ENCODE measurements at regions not wholly inside any gene's neighbourhood (a gene's known extent, or its start where the extent isn't known, plus 50 kb on each side); places are given as distances from the start of the nearest gene placed in this dataset.

DNA sequence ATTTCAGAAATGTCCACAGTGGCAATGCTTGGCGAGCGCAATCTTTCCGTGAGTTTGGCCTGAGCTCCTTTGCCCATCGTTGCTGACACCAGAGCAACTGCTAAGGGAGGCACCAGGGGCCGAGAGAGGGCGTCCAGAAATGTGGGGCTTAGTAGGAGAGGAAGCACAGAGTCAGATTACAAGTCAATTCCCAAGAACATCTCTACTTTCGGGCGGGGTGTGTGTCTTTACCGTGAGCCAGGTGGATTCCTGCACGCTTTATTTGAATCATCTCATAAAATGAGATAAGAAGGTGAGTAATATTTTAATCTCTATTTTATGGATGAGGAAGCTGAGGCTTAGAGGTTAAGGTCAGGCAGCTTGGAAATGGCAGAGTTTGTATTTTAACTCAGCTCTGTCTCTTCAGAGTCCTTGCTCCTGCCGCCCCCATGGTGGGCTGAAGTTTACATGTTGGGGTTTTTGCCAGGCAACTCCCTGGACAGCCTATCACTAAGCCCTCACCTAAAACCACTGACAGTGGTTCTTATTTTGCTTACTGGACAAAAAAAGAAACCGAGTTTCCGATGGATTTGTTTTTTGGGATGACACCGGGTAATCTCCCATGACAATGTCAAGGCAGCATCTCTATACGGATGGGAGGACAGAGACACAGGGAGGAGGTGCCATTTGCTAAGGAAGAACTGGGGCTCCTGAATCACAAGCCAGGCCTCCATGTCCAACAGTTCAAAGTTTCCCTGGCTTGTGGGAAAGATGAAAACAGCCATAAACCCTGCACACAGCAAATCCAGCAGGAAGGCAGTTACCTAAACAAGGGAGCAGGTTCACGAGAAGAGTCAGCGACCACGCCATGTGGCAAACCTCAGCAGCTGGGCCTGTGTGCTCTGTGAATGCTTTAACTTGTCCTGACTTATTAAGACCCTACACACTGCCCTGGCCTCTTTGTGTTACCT, 112.6 kb upstream of the SLC24A3 start:
- H3K9me3 ChIP-seq (ENCODE audit: control insufficient read depth, insufficient read depth, low read depth, low read length): no peaks in the 10 kb centered on the region
- H3K4me3 ChIP-seq (replicated peaks in 1 of 4; ENCODE audit: control extremely low read depth in 1 of 4, insufficient read depth in 1 of 4, low read depth in 3 of 4, low read length in 4 of 4): no peak overlapping the region
- no peak for DNase-seq (ENCODE audit: low read depth in 2 of 2)
- no peaks in the 10 kb centered on the region for H4K20me1 ChIP-seq (ENCODE audit: control insufficient read depth, extremely low read depth, insufficient read depth, low read length)
- no peak overlapping the region for H2AFZ ChIP-seq (ENCODE audit: low read length)
- TF ChIP-seq EZH2 (IDR thresholded peaks at IDR 0.05; ENCODE audit: low read length, missing control alignments): no peak
- TF ChIP-seq, protein P1, sequence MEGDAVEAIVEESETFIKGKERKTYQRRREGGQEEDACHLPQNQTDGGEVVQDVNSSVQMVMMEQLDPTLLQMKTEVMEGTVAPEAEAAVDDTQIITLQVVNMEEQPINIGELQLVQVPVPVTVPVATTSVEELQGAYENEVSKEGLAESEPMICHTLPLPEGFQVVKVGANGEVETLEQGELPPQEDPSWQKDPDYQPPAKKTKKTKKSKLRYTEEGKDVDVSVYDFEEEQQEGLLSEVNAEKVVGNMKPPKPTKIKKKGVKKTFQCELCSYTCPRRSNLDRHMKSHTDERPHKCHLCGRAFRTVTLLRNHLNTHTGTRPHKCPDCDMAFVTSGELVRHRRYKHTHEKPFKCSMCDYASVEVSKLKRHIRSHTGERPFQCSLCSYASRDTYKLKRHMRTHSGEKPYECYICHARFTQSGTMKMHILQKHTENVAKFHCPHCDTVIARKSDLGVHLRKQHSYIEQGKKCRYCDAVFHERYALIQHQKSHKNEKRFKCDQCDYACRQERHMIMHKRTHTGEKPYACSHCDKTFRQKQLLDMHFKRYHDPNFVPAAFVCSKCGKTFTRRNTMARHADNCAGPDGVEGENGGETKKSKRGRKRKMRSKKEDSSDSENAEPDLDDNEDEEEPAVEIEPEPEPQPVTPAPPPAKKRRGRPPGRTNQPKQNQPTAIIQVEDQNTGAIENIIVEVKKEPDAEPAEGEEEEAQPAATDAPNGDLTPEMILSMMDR (conservative IDR thresholded peaks at IDR 0.05 in 1 of 2, IDR thresholded peaks at IDR 0.05 in 1 of 2; ENCODE audit: low read depth in 1 of 2, low read length in 2 of 2): no peak
- no peaks in the 10 kb centered on the region for H3K27me3 ChIP-seq (ENCODE audit: control insufficient read depth, insufficient read depth, low read length)
- H3K4me1 ChIP-seq (ENCODE audit: control insufficient read depth, extremely low read depth, insufficient read depth, low read length): no peaks in the 10 kb centered on the region
- no peak overlapping the region for H3K9ac ChIP-seq (ENCODE audit: insufficient read depth, low read length)
- no peak overlapping the region for H3K4me2 ChIP-seq (ENCODE audit: extremely low read depth, insufficient read depth, low read length)
- H3K27ac ChIP-seq (ENCODE audit: insufficient read depth, low read length): no peak overlapping the region
- H3K36me3 ChIP-seq (ENCODE audit: control insufficient read depth, insufficient read depth, low read length): no peaks in the 10 kb centered on the region
- H3K79me2 ChIP-seq (ENCODE audit: control insufficient read depth, insufficient read depth, low read length): no peaks in the 10 kb centered on the region

DNA sequence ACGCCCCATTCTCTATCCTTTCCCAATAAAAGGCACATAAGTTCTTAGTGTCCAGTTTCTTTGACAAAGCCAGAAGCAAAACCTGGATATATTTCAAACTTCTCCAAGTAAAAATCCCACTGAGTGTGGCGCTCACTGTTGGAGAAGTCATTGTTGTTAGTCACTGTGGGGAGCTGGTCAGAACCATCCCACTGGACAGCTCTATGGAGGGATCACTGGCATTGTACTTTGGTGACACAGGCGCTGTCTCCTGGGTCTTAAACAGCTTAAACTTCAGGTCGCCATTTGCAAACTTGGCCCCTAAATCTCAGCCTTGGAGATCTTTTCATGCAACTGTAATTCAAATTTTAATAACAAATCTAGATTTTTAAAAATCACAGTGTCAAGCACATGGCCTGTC, 111.5 kb upstream of the SLC24A3 start:
- no peaks in the 10 kb centered on the region for H3K79me2 ChIP-seq (ENCODE audit: control insufficient read depth, insufficient read depth, low read length)
- no peaks in the 10 kb centered on the region for H3K9me3 ChIP-seq (ENCODE audit: control insufficient read depth, insufficient read depth, low read depth, low read length)
- no peaks in the 10 kb centered on the region for H3K27me3 ChIP-seq (ENCODE audit: control insufficient read depth, insufficient read depth, low read length)
- no peak overlapping the region for H3K4me2 ChIP-seq (ENCODE audit: extremely low read depth, insufficient read depth, low read length)
- H3K9ac ChIP-seq (ENCODE audit: insufficient read depth, low read length): no peak overlapping the region
- no peak overlapping the region for H3K27ac ChIP-seq (ENCODE audit: insufficient read depth, low read length)
- TF ChIP-seq EZH2 (IDR thresholded peaks at IDR 0.05; ENCODE audit: low read length, missing control alignments): no peak
- TF ChIP-seq, protein P1 (conservative IDR thresholded peaks at IDR 0.05 in 1 of 2, IDR thresholded peaks at IDR 0.05 in 1 of 2; ENCODE audit: low read depth in 1 of 2, low read length in 2 of 2): no peak
- no peaks in the 10 kb centered on the region for H3K4me1 ChIP-seq (ENCODE audit: control insufficient read depth, extremely low read depth, insufficient read depth, low read length)
- H3K36me3 ChIP-seq (ENCODE audit: control insufficient read depth, insufficient read depth, low read length): no peaks in the 10 kb centered on the region
- H2AFZ ChIP-seq (ENCODE audit: low read length): no peak overlapping the region
- H3K4me3 ChIP-seq (replicated peaks in 1 of 4; ENCODE audit: control extremely low read depth in 1 of 4, insufficient read depth in 1 of 4, low read depth in 3 of 4, low read length in 4 of 4): no peak overlapping the region
- H4K20me1 ChIP-seq (ENCODE audit: control insufficient read depth, extremely low read depth, insufficient read depth, low read length): no peaks in the 10 kb centered on the region
- DNase-seq (ENCODE audit: low read depth in 2 of 2): no peak

DNA sequence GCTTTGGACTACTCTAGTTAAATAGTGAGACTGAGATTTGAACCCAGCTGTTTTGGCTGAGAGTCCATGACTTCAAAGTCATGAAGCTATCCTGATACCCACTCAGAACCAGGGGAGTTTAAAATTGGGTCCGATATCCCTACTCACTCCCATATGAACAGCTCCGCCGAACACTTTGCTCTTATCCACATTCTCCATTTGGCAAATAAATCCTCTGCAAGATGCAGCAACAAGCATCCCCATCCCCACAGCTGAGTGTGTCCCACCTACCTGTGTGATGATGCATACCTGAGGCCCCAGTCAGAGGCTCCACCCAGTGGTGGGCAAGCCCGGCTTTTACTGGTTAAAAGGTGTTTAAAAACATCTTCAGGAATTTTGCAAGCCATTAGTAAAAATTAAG, 108.3 kb upstream of the SLC24A3 start:
- Histone ChIP-seq H3K4me2 (ENCODE audit: extremely low read depth, insufficient read depth, low read length) (no peak overlapping the region), H3K27ac (ENCODE audit: insufficient read depth, low read length) (no peak overlapping the region), H3K79me2 (ENCODE audit: control insufficient read depth, insufficient read depth, low read length) (no peaks in the 10 kb centered on the region), H3K9ac (ENCODE audit: insufficient read depth, low read length) (no peak overlapping the region), H2AFZ (ENCODE audit: low read length) (no peak overlapping the region), H4K20me1 (ENCODE audit: control insufficient read depth, extremely low read depth, insufficient read depth, low read length) (no peaks in the 10 kb centered on the region), H3K4me1 (ENCODE audit: control insufficient read depth, extremely low read depth, insufficient read depth, low read length) (no peaks in the 10 kb centered on the region), H3K27me3 (ENCODE audit: control insufficient read depth, insufficient read depth, low read length) (no peaks in the 10 kb centered on the region), H3K4me3 (replicated peaks in 1 of 4; ENCODE audit: control extremely low read depth in 1 of 4, insufficient read depth in 1 of 4, low read depth in 3 of 4, low read length in 4 of 4) (no peak overlapping the region), H3K36me3 (ENCODE audit: control insufficient read depth, insufficient read depth, low read length) (no peaks in the 10 kb centered on the region), H3K9me3 (ENCODE audit: control insufficient read depth, insufficient read depth, low read depth, low read length) (no peaks in the 10 kb centered on the region)
- TF ChIP-seq, protein P1 (conservative IDR thresholded peaks at IDR 0.05 in 1 of 2, IDR thresholded peaks at IDR 0.05 in 1 of 2; ENCODE audit: low read depth in 1 of 2, low read length in 2 of 2): no peak
- no peak for TF ChIP-seq EZH2 (IDR thresholded peaks at IDR 0.05; ENCODE audit: low read length, missing control alignments)
- DNase-seq (ENCODE audit: low read depth in 2 of 2): no peak
